ENCODE measurements at regions not wholly inside any gene's neighbourhood (a gene's known extent, or its start where the extent isn't known, plus 50 kb on each side); places are given as distances from the start of the nearest gene placed in this dataset.

- no peak overlapping the region for H3K4me3 ChIP-seq
- TF ChIP-seq CTCF (IDR thresholded peaks at IDR 0.05): no peak
- H3K4me1 ChIP-seq: peaks cover 0 to 29% of the 10 kb centered on the region in 2 donors
These were observed 345.7 kb upstream of the WWC1 start for GRCh38 chr5:167945542-167946384.

GRCh38 chr5:167947306-167947705 is 344.1 kb upstream of the WWC1 start:
- no peaks in the 10 kb centered on the region for H3K27me3 ChIP-seq
- no peak for DNase-seq (ENCODE audit: low spot score)
- no peaks in the 10 kb centered on the region for H3K9me3 ChIP-seq
- no peak for TF ChIP-seq CTCF (IDR thresholded peaks at IDR 0.05)
- H3K4me3 ChIP-seq: no peak overlapping the region
- no peaks in the 10 kb centered on the region for H3K36me3 ChIP-seq
- H3K27ac ChIP-seq: peak overlapping the region; percentile 56 to 78
- H3K4me1 ChIP-seq: peaks cover 0 to 44% of the 10 kb centered on the region in 2 donors

More at GRCh38 chr5:167945542-167946384, 345.7 kb upstream of the WWC1 start:
- Histone ChIP-seq H3K27me3 (no peaks in the 10 kb centered on the region), H3K27ac (peak overlapping the region; percentile 56 to 78), H3K36me3 (no peaks in the 10 kb centered on the region), H3K9me3 (no peaks in the 10 kb centered on the region)
- DNase-seq (ENCODE audit: low spot score): no peak

GRCh38 chr5:167948251-167948650 is 343.2 kb upstream of the WWC1 start:
- Histone ChIP-seq H3K4me1 (peaks cover 0 to 44% of the 10 kb centered on the region in 2 donors), H3K27ac (peak overlapping the region in 1 of 2 donors; percentile 78), H3K36me3 (no peaks in the 10 kb centered on the region), H3K4me3 (no peak overlapping the region), H3K9me3 (no peaks in the 10 kb centered on the region), H3K27me3 (no peaks in the 10 kb centered on the region)
- TF ChIP-seq CTCF (IDR thresholded peaks at IDR 0.05): no peak
- no peak for DNase-seq (ENCODE audit: low spot score)

- no peak for TF ChIP-seq CTCF (IDR thresholded peaks at IDR 0.05)
- H3K36me3 ChIP-seq: no peaks in the 10 kb centered on the region
- H3K4me1 ChIP-seq: peaks cover 0 to 44% of the 10 kb centered on the region in 2 donors
- no peak for DNase-seq (ENCODE audit: low spot score)
- H3K27me3 ChIP-seq: no peaks in the 10 kb centered on the region
- H3K27ac ChIP-seq: peak overlapping the region in 1 of 2 donors; percentile 10
- H3K4me3 ChIP-seq: no peak overlapping the region
- H3K9me3 ChIP-seq: no peaks in the 10 kb centered on the region
These were observed 342.0 kb upstream of the WWC1 start for GRCh38 chr5:167949435-167949834.

GRCh38 chr5:167950126-167950721 is 341.2 kb upstream of the WWC1 start:
- no peak for TF ChIP-seq CTCF (IDR thresholded peaks at IDR 0.05)
- Histone ChIP-seq H3K4me1 (peaks cover 0 to 41% of the 10 kb centered on the region in 2 donors), H3K4me3 (no peak overlapping the region), H3K27ac (peak overlapping the region in 1 of 2 donors; percentile 40), H3K27me3 (no peaks in the 10 kb centered on the region), H3K36me3 (no peaks in the 10 kb centered on the region), H3K9me3 (no peaks in the 10 kb centered on the region)
- DNase-seq (ENCODE audit: low spot score): no peak
